ENCODE measurements at regions not wholly inside any gene's neighbourhood (a gene's known extent, or its start where the extent isn't known, plus 50 kb on each side); places are given as distances from the start of the nearest gene placed in this dataset.

DNA sequence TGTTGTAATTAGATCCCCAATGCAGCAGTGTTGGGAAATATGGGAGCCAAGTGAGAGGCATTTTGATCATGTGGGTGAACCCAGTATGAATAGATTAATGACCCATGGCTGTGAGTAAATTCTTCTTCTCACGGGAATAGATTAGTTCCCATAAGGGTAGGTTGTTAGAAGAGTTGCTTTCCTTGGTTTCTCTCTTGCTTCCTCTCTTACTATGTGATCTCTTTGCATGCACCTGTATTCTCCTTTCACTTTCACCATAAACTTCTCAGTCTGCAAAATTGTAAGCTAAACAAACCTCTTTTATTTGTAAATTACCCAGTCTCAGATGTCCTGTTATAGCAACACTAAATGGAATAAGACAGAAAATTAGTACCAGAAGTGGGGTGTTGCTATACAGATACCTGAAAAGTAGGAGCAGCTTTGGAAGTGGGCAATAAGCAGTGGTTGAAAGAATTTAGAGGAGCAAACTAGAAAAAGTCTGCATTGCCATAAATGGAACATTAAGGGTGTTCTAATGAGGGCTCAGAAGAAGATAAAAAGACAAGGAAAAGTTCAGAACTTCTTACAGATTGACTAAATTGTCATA is 1090.0 kb upstream of the ARRDC3 start:
- TF ChIP-seq, protein P1, sequence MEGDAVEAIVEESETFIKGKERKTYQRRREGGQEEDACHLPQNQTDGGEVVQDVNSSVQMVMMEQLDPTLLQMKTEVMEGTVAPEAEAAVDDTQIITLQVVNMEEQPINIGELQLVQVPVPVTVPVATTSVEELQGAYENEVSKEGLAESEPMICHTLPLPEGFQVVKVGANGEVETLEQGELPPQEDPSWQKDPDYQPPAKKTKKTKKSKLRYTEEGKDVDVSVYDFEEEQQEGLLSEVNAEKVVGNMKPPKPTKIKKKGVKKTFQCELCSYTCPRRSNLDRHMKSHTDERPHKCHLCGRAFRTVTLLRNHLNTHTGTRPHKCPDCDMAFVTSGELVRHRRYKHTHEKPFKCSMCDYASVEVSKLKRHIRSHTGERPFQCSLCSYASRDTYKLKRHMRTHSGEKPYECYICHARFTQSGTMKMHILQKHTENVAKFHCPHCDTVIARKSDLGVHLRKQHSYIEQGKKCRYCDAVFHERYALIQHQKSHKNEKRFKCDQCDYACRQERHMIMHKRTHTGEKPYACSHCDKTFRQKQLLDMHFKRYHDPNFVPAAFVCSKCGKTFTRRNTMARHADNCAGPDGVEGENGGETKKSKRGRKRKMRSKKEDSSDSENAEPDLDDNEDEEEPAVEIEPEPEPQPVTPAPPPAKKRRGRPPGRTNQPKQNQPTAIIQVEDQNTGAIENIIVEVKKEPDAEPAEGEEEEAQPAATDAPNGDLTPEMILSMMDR (conservative IDR thresholded peaks at IDR 0.05): no peak
- TF ChIP-seq ZFX (IDR thresholded peaks at IDR 0.05): no peak
- no peak overlapping the region for H3K27ac ChIP-seq

DNA sequence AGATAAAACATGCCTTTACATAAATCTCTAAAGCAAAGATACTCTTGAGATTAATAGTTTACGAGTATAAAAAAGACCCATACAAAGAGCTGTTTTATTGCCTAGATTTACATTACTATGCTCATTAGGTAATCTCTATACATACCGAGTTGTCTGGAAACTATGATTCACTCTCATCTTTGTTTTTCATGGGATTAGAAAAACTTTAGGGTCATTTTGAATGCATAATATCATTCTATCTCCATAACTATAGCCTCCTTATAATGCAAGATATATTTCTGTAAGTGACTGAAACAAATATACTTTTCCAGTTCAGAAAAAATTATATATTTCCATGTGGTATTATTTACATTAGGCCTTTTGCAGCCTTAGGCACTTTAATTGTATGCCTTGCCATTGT is 1088.7 kb upstream of the ARRDC3 start:
- TF ChIP-seq, protein P1 (conservative IDR thresholded peaks at IDR 0.05): no peak
- TF ChIP-seq ZFX (IDR thresholded peaks at IDR 0.05): no peak
- H3K27ac ChIP-seq: no peak overlapping the region

DNA sequence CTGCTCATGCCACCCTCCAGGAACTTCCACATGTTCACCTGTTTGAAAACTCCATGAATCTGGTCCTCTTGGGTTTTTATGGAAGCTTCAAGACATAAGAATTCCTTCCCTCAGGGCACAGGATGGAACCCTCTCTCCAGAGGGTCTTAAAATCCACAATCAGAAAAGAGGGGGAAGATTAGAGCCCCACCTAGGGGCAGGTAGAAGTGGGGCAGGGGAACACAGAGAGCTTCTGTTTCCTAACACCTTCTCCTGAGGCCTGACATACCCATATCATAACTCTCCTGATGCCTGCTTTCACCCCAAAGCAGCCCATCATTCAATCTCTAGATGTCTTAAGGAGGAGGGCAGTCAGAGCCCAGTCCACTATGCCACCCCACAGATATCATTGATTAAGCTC is 1087.7 kb upstream of the ARRDC3 start:
- TF ChIP-seq ZFX (IDR thresholded peaks at IDR 0.05): no peak
- TF ChIP-seq, protein P1 (conservative IDR thresholded peaks at IDR 0.05): peak; percentile 20
- H3K27ac ChIP-seq: no peak overlapping the region

DNA sequence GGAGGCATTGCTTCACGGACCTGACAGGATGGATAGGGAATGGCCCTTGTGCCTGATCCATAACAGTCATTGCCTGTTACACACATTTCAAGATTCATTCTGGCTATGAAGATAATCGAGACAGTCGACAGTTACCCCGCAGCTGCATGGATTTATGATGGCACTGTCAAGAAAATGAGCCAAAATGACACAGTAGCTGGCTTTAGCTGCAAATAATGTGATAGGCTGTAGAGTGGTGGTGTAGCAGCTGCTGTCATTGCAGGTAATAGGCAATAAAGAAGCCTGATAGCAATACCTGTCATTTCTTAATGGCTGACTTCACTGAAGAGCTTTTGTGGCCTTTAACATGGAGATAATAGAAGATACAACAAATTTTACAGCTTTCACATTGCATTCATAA is 1085.2 kb upstream of the ARRDC3 start:
- H3K27ac ChIP-seq: peak overlapping the region; percentile 42; the same call in 1 of the 2 replicates
- TF ChIP-seq, protein P1 (conservative IDR thresholded peaks at IDR 0.05): no peak
- no peak for TF ChIP-seq ZFX (IDR thresholded peaks at IDR 0.05)

DNA sequence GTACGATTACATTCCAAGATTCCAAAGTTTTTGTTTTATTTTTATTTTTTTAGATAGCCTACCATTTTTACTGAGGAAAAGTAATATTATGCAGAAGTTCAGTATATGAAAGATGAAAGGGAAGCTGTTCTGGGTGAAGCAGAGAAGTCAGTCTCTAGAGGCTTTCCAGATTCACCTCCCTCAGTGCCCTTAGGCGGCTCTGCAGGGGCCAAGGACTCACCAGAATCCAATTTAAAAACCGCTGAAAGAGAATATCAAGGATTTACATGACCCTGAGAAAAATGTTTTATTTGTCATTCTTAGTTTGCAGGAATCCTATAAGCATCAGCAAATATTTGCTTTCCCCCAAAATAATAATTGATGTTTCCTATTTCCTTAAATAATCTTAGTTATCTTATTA is 1084.6 kb upstream of the ARRDC3 start:
- TF ChIP-seq, protein P1 (conservative IDR thresholded peaks at IDR 0.05): no peak
- no peak for TF ChIP-seq ZFX (IDR thresholded peaks at IDR 0.05)
- no peak overlapping the region; the same call in 1 of the 2 replicates for H3K27ac ChIP-seq

DNA sequence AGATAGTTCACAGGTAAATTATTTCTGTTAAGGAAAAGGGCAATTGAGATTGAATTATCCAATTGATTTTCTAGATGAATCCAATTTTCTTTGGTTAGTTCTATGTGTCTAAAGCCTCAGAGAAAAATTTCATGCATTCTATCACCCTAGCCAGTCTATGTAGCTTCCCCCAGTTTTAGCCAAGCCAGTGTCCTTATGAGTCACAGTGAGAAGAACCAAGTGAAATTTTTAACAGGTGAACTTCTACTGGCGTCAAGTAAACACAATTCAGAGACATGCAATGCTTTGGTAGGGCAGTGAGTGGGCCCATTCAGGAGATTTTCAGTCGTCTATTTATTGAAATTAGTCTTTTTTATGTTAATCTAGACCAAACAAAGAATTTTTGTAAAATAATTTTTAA is 1077.4 kb upstream of the ARRDC3 start:
- TF ChIP-seq ZFX (IDR thresholded peaks at IDR 0.05): no peak
- TF ChIP-seq, protein P1 (conservative IDR thresholded peaks at IDR 0.05): no peak
- no peak overlapping the region for H3K27ac ChIP-seq

DNA sequence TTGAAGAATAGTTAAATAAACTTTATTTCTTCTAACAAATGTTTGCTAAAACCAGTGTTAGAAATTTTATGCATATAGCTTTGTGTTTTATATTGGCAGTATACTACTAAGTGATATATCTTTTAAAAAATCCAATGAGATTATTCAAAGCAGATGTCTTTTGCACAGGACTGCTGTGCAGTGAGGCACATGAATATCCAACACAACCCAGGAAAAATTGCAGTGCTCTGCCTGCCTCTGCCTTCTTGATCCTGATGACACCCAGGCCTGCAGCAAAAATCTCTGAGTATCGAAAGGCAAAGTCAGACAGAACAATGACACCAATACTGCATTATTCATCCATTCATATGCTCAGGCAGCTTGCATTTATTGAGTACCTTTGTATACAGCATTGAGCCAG is 1076.5 kb upstream of the ARRDC3 start:
- H3K27ac ChIP-seq: no peak overlapping the region
- TF ChIP-seq, protein P1 (conservative IDR thresholded peaks at IDR 0.05): no peak
- no peak for TF ChIP-seq ZFX (IDR thresholded peaks at IDR 0.05)
